ENCODE measurements at regions not wholly inside any gene's neighbourhood (a gene's known extent, or its start where the extent isn't known, plus 50 kb on each side); places are given as distances from the start of the nearest gene placed in this dataset.

- Histone ChIP-seq H2AFZ (peak overlapping the region; percentile 12), H4K20me1 (ENCODE audit: insufficient read depth, poor library complexity, severe bottlenecking) (no peaks in the 10 kb centered on the region), H3K9me3 (ENCODE audit: low read depth) (no peaks in the 10 kb centered on the region), H3K27ac (peak overlapping the region; percentile 76), H3K36me3 (replicated peaks; ENCODE audit: insufficient read depth, low read depth) (no peaks in the 10 kb centered on the region), H3K79me2 (no peaks in the 10 kb centered on the region), H3K4me3 (no peak overlapping the region), H3K9me2 (replicated peaks; ENCODE audit: insufficient read depth) (no peaks in the 10 kb centered on the region), H3K27me3 (no peaks in the 10 kb centered on the region), H3K4me1 (ENCODE audit: insufficient read depth) (peaks cover 6% of the 10 kb centered on the region), H3K4me2 (peak overlapping the region; percentile 0)
- WGBS (ENCODE audit: low lambda C conversion rate, missing lambda C conversion rate), result 46% methylated on average over 16 of the region's 16 CpGs
- TF ChIP-seq, protein P1, sequence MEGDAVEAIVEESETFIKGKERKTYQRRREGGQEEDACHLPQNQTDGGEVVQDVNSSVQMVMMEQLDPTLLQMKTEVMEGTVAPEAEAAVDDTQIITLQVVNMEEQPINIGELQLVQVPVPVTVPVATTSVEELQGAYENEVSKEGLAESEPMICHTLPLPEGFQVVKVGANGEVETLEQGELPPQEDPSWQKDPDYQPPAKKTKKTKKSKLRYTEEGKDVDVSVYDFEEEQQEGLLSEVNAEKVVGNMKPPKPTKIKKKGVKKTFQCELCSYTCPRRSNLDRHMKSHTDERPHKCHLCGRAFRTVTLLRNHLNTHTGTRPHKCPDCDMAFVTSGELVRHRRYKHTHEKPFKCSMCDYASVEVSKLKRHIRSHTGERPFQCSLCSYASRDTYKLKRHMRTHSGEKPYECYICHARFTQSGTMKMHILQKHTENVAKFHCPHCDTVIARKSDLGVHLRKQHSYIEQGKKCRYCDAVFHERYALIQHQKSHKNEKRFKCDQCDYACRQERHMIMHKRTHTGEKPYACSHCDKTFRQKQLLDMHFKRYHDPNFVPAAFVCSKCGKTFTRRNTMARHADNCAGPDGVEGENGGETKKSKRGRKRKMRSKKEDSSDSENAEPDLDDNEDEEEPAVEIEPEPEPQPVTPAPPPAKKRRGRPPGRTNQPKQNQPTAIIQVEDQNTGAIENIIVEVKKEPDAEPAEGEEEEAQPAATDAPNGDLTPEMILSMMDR (IDR thresholded peaks at IDR 0.05; ENCODE audit: poor library complexity), result no peak
- TF ChIP-seq EZH2 (IDR thresholded peaks at IDR 0.05; ENCODE audit: borderline replicate concordance), result no peak
- peak; percentile 80 for DNase-seq (ENCODE audit: low spot score)
Measured at GRCh38 chr12:114799574-114800487, 115.9 kb upstream of the TBX3 start.

DNA sequence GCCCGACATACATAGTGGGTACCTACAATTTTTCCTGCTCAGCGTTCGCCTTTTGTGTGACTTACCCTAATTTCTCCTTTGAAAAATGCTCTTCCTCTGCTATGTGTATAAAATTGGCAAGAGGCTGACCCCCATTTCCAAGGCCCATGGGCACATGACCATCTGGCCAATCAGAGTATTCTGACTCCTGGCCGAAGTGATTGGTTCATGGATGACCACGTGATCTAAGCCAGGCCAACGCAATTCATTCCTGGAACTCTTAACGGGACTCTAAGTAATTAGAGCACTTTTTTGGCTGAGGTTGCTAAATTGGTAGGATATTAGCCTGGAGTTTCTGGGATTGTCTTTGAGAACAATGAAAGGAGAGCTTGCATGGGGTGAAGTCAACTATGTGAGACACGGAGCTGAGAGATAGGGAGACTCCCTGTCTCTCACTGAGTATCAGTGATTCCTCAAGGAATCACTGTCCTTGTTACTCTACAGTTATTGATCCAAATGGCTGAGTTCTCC is 110.1 kb upstream of the TBX3 start:
- Histone ChIP-seq H3K79me2 (no peaks in the 10 kb centered on the region), H3K9me2 (replicated peaks; ENCODE audit: insufficient read depth) (no peaks in the 10 kb centered on the region), H3K36me3 (replicated peaks; ENCODE audit: insufficient read depth, low read depth) (no peaks in the 10 kb centered on the region), H3K9me3 (ENCODE audit: low read depth) (no peaks in the 10 kb centered on the region), H4K20me1 (ENCODE audit: insufficient read depth, poor library complexity, severe bottlenecking) (no peaks in the 10 kb centered on the region), H2AFZ (no peak overlapping the region), H3K4me2 (no peak overlapping the region), H3K27me3 (no peaks in the 10 kb centered on the region), H3K4me1 (ENCODE audit: insufficient read depth) (no peaks in the 10 kb centered on the region), H3K4me3 (no peak overlapping the region), H3K27ac (no peak overlapping the region)
- TF ChIP-seq, protein P1 (IDR thresholded peaks at IDR 0.05; ENCODE audit: poor library complexity), result no peak
- TF ChIP-seq EZH2 (IDR thresholded peaks at IDR 0.05; ENCODE audit: borderline replicate concordance) (no peak), EZH2phosphoT487 (IDR thresholded peaks at IDR 0.05; ENCODE audit: low read depth, severe bottlenecking, unreplicated experiment) (no peak)
- WGBS (ENCODE audit: low lambda C conversion rate, missing lambda C conversion rate), result 89% methylated on average over 8 of the region's 8 CpGs
- no peak for DNase-seq (ENCODE audit: low spot score)

DNA sequence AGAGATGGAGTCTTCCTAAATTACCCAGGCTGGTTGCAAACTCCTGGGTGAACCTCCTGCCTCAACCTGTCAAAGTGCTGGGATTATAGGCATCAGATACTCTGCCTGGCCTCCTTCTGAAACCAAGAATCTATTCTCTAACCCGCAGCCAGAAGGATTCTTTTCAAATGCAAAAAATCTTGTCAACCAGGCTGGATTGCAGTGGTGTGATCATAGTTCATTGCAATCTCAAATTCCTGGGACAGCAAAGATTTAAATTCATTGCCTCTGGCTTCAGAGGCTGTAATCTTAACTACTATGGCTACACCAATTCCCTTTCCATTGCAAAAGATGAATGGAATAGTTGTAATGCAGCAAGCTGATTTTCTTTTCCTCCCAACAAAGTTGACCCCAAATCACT is 106.3 kb upstream of the TBX3 start:
- no peaks in the 10 kb centered on the region for H4K20me1 ChIP-seq (ENCODE audit: insufficient read depth, poor library complexity, severe bottlenecking)
- no peaks in the 10 kb centered on the region for H3K4me1 ChIP-seq (ENCODE audit: insufficient read depth)
- no peaks in the 10 kb centered on the region for H3K79me2 ChIP-seq
- 94% methylated on average over 1 of the region's 1 CpG for WGBS (ENCODE audit: low lambda C conversion rate, missing lambda C conversion rate)
- no peak overlapping the region for H3K4me3 ChIP-seq
- no peak overlapping the region for H3K4me2 ChIP-seq
- no peak overlapping the region for H3K27ac ChIP-seq
- no peaks in the 10 kb centered on the region for H3K9me3 ChIP-seq (ENCODE audit: low read depth)
- TF ChIP-seq EZH2 (IDR thresholded peaks at IDR 0.05; ENCODE audit: borderline replicate concordance) (no peak), EZH2phosphoT487 (IDR thresholded peaks at IDR 0.05; ENCODE audit: low read depth, severe bottlenecking, unreplicated experiment) (no peak)
- TF ChIP-seq, protein P1 (IDR thresholded peaks at IDR 0.05; ENCODE audit: poor library complexity), result no peak
- H3K36me3 ChIP-seq (replicated peaks; ENCODE audit: insufficient read depth, low read depth), result no peaks in the 10 kb centered on the region
- H3K9me2 ChIP-seq (replicated peaks; ENCODE audit: insufficient read depth), result no peaks in the 10 kb centered on the region
- no peak overlapping the region for H2AFZ ChIP-seq
- DNase-seq (ENCODE audit: low spot score), result no peak
- no peaks in the 10 kb centered on the region for H3K27me3 ChIP-seq

Data from hepatocyte (in vitro differentiated cells).